Calu3 (cell line): ENCODE measurements at regions not wholly inside any gene's neighbourhood (a gene's known extent, or its start where the extent isn't known, plus 50 kb on each side); places are given as distances from the start of the nearest gene placed in this dataset.

Experiments
- BruUV-seq: library from RNA; stranded (reverse); fragments of 400-500 nt; replicated peaks from 2 replicates; lab custom pipeline; 2021; lab: Mats Ljungman, UMichigan
- CTCF ChIA-PET: fragments of 300-600 bp; sonication (Branson Sonifier 250); formaldehyde crosslinking; loops from one replicate; lab custom pipeline; 2022; ENCODE audit warnings: antibody characterized with exemption; lab: Charles Lee
- DNase-seq: peaks from one replicate; pipeline ENCODE4 v3.0.0; 2022
- H3K27ac Mint-ChIP-seq: one replicate; pipeline ENCODE4 v1.8.0; 2022; ENCODE audit warnings: mixed read lengths; ENCODE audit not compliant: unreplicated experiment
- H3K27me3 Mint-ChIP-seq: one replicate; pipeline ENCODE4 v1.8.0; 2022; ENCODE audit warnings: mixed read lengths; ENCODE audit not compliant: unreplicated experiment
- H3K36me3 Mint-ChIP-seq: one replicate; pipeline ENCODE4 v1.8.0; 2022; ENCODE audit warnings: mild to moderate bottlenecking, moderate library complexity, mixed read lengths; ENCODE audit not compliant: insufficient read depth, unreplicated experiment
- H3K4me1 Mint-ChIP-seq: one replicate; pipeline ENCODE4 v1.8.0; 2022; ENCODE audit warnings: mild to moderate bottlenecking, low read depth, mixed read lengths; ENCODE audit not compliant: unreplicated experiment
- H3K4me3 Mint-ChIP-seq: one replicate; pipeline ENCODE4 v1.8.0; 2022; ENCODE audit warnings: mild to moderate bottlenecking, low read depth, moderate library complexity, mixed read lengths; ENCODE audit not compliant: unreplicated experiment
- H3K9me3 Mint-ChIP-seq: one replicate; pipeline ENCODE4 v1.8.0; 2022; ENCODE audit warnings: low read depth, mixed read lengths; ENCODE audit not compliant: unreplicated experiment
- CTCF ChIP-seq: fragments of 200-600 bp; IDR thresholded peaks from one replicate; pipeline ENCODE4 v1.8.0; 2022; ENCODE audit warnings: antibody characterized with exemption; ENCODE audit not compliant: unreplicated experiment
- intact Hi-C: fragments of 100-400 bp; cut with micrococcal nuclease; formaldehyde crosslinking; loops from one replicate; pipeline ENCODE4 v1.10.0; 2022; ENCODE audit not compliant: unreplicated experiment

- DNase-seq = no peak
- Mint-ChIP-seq H3K4me3 (no peak overlapping the region), H3K27ac (no peak overlapping the region), H3K9me3 (peaks cover 3% of the 10 kb centered on the region), H3K27me3 (no peaks in the 10 kb centered on the region), H3K4me1 (no peaks in the 10 kb centered on the region), H3K36me3 (no peaks in the 10 kb centered on the region)
- BruUV-seq = no TSS peak
- CTCF ChIA-PET = no interaction called here
- intact Hi-C loops = no loop called here
- no peak for TF ChIP-seq CTCF
Observed at GRCh38 chr6:102216232-102216631, 822.7 kb downstream of the GRIK2 start.

GRCh38 chr6:102223942-102224341, 830.4 kb downstream of the GRIK2 start:
- CTCF ChIA-PET = no interaction called here
- H3K4me3 Mint-ChIP-seq = no peak overlapping the region
- no peaks in the 10 kb centered on the region for H3K9me3 Mint-ChIP-seq
- no peak for TF ChIP-seq CTCF
- no peaks in the 10 kb centered on the region for H3K36me3 Mint-ChIP-seq
- no peak overlapping the region for H3K27ac Mint-ChIP-seq
- no peaks in the 10 kb centered on the region for H3K4me1 Mint-ChIP-seq
- intact Hi-C loops = no loop called here
- BruUV-seq = no TSS peak
- no peak for DNase-seq
- no peaks in the 10 kb centered on the region for H3K27me3 Mint-ChIP-seq

- H3K27ac Mint-ChIP-seq = no peak overlapping the region
- intact Hi-C loops = no loop called here
- no peak for DNase-seq
- no peaks in the 10 kb centered on the region for H3K9me3 Mint-ChIP-seq
- no peaks in the 10 kb centered on the region for H3K36me3 Mint-ChIP-seq
- H3K4me3 Mint-ChIP-seq = no peak overlapping the region
- CTCF ChIA-PET = no interaction called here
- BruUV-seq = no TSS peak
- no peaks in the 10 kb centered on the region for H3K4me1 Mint-ChIP-seq
- TF ChIP-seq CTCF = no peak
- H3K27me3 Mint-ChIP-seq = no peaks in the 10 kb centered on the region
Observed at GRCh38 chr6:102229271-102229670, 835.8 kb downstream of the GRIK2 start.
